Left ventricle myocardium inferior (tissue), 1 donor: ENCODE measurements at regions not wholly inside any gene's neighbourhood (a gene's known extent, or its start where the extent isn't known, plus 50 kb on each side); places are given as distances from the start of the nearest gene placed in this dataset.
"Not testable (repeated sequence)": the region's sequence is repeated elsewhere in the genome, so short reads cannot be mapped to it uniquely, and the experiment has no call there.

ENCODE experiments used
- DNase-seq: peaks from one replicate; pipeline ENCODE4 v3.0.0-alpha.2; 2020
- H3K27ac ChIP-seq: fragments of 200-600 bp; replicated peaks from 2 replicates; pipeline ENCODE4 v1.8.0; 2021
- H3K27me3 ChIP-seq: fragments of 200-600 bp; 2 replicates; pipeline ENCODE4 v1.8.0; 2021; ENCODE audit warnings: low read depth
- H3K36me3 ChIP-seq: fragments of 200-600 bp; 2 replicates; pipeline ENCODE4 v1.8.0; 2021
- H3K4me1 ChIP-seq: fragments of 200-600 bp; 2 replicates; pipeline ENCODE4 v1.8.0; 2021
- H3K4me3 ChIP-seq: fragments of 200-600 bp; 2 replicates; pipeline ENCODE4 v1.8.0; 2021; ENCODE audit warnings: mild to moderate bottlenecking, moderate library complexity
- H3K9me3 ChIP-seq: fragments of 200-600 bp; replicated peaks from 2 replicates; pipeline ENCODE4 v1.8.0; 2021
- CTCF ChIP-seq: fragments of 200-600 bp; IDR thresholded peaks from 2 replicates; pipeline ENCODE4 v1.8.0; 2021; ENCODE audit warnings: antibody characterized with exemption, mild to moderate bottlenecking, borderline replicate concordance
- intact Hi-C: fragments of 100-400 bp; cut with micrococcal nuclease; formaldehyde crosslinking; loops from one replicate; pipeline ENCODE4 v1.11.0; 2022
- donor health status: DM: no; HTN: yes; CAD: no; lungs with severe emphysema.

GRCh38 chr1:229913489-229913888 lies 153.5 kb upstream of the GALNT2 start:
- Histone ChIP-seq H3K9me3 (no peaks in the 10 kb centered on the region), H3K4me1 (no peaks in the 10 kb centered on the region), H3K27ac (no peak overlapping the region), H3K36me3 (no peaks in the 10 kb centered on the region), H3K4me3 (no peak overlapping the region), H3K27me3 (no peaks in the 10 kb centered on the region)
- no peak for DNase-seq
- intact Hi-C loops = no loop called here
- TF ChIP-seq CTCF = no peak

GRCh38 chr1:229919488-229919887 lies 147.6 kb upstream of the GALNT2 start:
- H3K27ac ChIP-seq, DNase-seq, H3K27me3 ChIP-seq, H3K4me3 ChIP-seq, H3K36me3 ChIP-seq, intact Hi-C loops, H3K4me1 ChIP-seq, H3K9me3 ChIP-seq: not testable (repeated sequence)

GRCh38 chr1:229920683-229921082 lies 146.4 kb upstream of the GALNT2 start:
- intact Hi-C loops = no loop called here
- no peaks in the 10 kb centered on the region for H3K36me3 ChIP-seq
- H3K27me3 ChIP-seq = no peaks in the 10 kb centered on the region
- no peak for TF ChIP-seq CTCF
- no peak overlapping the region for H3K4me3 ChIP-seq
- H3K9me3 ChIP-seq = no peaks in the 10 kb centered on the region
- H3K27ac ChIP-seq = no peak overlapping the region
- no peaks in the 10 kb centered on the region for H3K4me1 ChIP-seq
- DNase-seq = no peak

- H3K27me3 ChIP-seq = no peaks in the 10 kb centered on the region
- no peak overlapping the region for H3K4me3 ChIP-seq
- intact Hi-C loops = no loop called here
- TF ChIP-seq CTCF = no peak
- no peaks in the 10 kb centered on the region for H3K4me1 ChIP-seq
- DNase-seq = no peak
- no peak overlapping the region for H3K27ac ChIP-seq
- no peaks in the 10 kb centered on the region for H3K36me3 ChIP-seq
- H3K9me3 ChIP-seq = no peaks in the 10 kb centered on the region
Observed at GRCh38 chr1:229922249-229922648, 144.8 kb upstream of the GALNT2 start.

GRCh38 chr1:229924639-229925038 lies 142.4 kb upstream of the GALNT2 start:
- no peak for TF ChIP-seq CTCF
- intact Hi-C loops = no loop called here
- Histone ChIP-seq H3K4me1 (no peaks in the 10 kb centered on the region), H3K36me3 (no peaks in the 10 kb centered on the region), H3K27me3 (no peaks in the 10 kb centered on the region), H3K4me3 (no peak overlapping the region), H3K27ac (no peak overlapping the region), H3K9me3 (no peaks in the 10 kb centered on the region)
- no peak for DNase-seq

- no peak overlapping the region for H3K4me3 ChIP-seq
- TF ChIP-seq CTCF = no peak
- no peak for DNase-seq
Observed at GRCh38 chr1:229928767-229929166, 138.3 kb upstream of the GALNT2 start.

GRCh38 chr1:229931751-229932150 lies 135.3 kb upstream of the GALNT2 start:
- intact Hi-C loops, H3K4me1 ChIP-seq, H3K27me3 ChIP-seq, H3K4me3 ChIP-seq, H3K36me3 ChIP-seq, DNase-seq, H3K9me3 ChIP-seq, H3K27ac ChIP-seq: not testable (repeated sequence)

More at GRCh38 chr1:229928767-229929166, 138.3 kb upstream of the GALNT2 start:
- H3K27ac ChIP-seq = no peak overlapping the region
- peaks cover 3% of the 10 kb centered on the region for H3K27me3 ChIP-seq
- H3K36me3 ChIP-seq = no peaks in the 10 kb centered on the region
- no peaks in the 10 kb centered on the region for H3K9me3 ChIP-seq
- intact Hi-C loops = no loop called here
- H3K4me1 ChIP-seq = no peaks in the 10 kb centered on the region

- H3K27ac ChIP-seq, H3K27me3 ChIP-seq, intact Hi-C loops, H3K4me3 ChIP-seq, H3K36me3 ChIP-seq, H3K9me3 ChIP-seq, DNase-seq, H3K4me1 ChIP-seq: not testable (repeated sequence)
Observed at GRCh38 chr1:229935157-229935556, 131.9 kb upstream of the GALNT2 start.
